Hematopoietic multipotent progenitor cell treated with erythropoietin and hydrocortisone succinate and interleukin-3 and kit ligand, for 4 days (in vitro differentiated cells): ENCODE measurements at regions not wholly inside any gene's neighbourhood (a gene's known extent, or its start where the extent isn't known, plus 50 kb on each side); places are given as distances from the start of the nearest gene placed in this dataset.
"Not testable (repeated sequence)": the region's sequence is repeated elsewhere in the genome, so short reads cannot be mapped to it uniquely, and the experiment has no call there.

Experiments used
- DNase-seq: peaks from one replicate; pipeline ENCODE4 v3.0.0-alpha.2; 2015

DNA sequence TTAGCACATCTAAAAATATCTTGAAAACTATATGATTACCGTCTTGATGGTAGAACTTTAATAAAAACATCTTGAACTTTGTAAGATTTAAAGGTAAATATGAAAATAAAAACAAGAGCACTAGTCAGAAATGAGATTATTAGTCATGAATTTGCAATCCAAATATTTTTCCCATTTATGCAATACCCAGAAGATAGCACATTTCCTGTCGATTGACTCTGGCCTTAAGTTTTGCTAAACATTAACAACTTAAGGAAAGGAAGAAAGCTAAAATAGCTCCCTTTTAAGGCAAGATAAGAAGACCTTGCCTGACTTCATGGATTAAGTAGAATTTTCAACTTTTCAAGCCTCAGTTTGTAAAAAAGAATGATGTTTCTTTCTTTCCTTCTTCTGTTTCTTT is 1374.7 kb upstream of the RAG2 start:
- no peak for DNase-seq

DNA sequence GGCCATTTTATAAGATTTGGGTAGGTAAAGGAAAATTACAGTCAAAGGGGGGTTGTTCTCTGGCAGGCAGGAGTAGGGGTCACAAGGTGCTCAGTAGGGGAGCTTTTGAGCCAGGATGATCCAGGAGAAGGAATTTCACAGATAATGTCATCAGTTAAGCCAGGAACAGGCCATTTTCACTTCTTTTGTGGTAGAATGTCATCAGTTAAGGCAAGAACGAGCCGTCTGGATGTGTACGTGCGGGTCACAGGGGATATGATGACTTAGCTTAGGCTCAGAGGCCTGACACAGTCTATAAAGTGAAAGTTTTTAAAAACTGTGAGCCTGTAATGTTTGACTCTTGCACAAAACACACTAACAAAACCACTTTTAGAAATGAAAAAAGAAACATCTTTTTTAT is 1371.3 kb upstream of the RAG2 start:
- not testable (repeated sequence) for DNase-seq

DNA sequence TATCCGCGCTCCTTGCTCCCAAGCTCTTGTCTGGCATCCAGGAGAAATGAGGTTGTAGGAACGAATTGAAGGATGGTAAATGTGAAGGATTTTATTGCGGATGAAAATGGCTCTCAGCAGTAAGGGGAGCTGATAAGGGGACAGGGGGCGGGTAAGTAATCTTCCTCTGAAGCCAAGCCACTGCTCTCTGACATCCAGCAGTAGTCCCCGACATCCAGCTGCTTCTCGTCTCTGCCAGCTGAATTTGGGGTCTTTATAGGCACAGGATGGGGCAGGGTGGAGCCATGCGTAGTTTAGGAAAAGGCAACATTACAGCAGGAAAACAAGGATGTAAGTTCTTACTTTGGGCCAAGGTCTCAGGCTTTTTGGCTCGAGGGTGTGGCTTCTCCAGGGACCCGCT is 1370.1 kb upstream of the RAG2 start:
- no peak for DNase-seq

DNA sequence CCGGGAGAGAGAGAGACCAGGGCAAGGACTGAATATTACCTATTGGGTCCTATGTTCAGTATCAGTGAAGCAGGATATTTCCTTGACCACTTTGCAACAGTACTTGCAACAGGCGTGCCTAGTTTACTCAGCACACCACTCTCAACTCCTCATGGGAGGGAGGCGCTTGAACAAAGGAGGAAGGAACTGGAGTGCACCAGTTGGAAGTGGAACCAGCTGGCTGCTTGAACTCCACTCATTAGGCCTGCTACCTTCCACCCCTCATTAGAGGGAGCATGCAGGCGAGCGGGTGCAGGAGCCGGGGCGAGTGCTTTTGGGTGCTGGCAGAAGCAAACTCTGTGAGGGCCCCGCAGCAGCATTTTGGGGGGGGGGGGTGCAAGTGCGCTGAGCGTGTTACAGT is 1369.6 kb upstream of the RAG2 start:
- DNase-seq = no peak

DNA sequence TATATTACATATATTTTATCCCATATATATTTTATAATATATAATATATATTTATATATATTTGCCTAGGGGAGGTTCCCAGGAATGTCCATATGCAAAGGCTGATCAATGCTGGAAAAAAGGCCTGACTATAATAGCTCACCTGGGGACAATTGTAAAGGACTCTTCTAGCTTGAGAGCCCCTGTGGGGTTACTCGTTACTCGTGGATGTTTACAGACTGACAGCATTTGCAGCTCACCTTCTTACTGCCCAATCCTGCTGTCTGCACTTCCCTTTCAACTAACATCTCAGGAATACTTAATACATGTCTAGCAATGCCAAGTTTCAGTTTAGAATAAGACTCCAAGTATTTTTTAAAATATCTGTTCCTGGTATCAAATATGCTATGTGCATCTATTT is 1365.4 kb upstream of the RAG2 start:
- no peak for DNase-seq

DNA sequence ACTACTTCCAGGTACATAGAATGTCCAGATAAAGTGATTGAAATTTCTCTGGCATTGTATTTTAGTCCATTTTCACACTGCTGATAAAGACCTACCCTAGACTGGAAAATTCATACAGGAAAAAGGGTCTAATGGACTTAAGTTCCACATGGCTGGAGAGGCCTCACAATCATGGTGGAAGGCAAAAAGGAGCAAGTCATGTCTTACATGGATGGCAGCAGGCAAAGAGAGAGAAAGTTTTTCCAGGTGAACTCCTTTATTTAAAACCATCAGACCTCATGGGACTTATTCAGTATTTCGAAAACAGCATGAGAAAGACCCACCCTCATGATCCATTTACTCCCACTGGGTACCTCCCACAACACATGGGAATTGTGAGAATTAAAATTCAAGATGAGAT is 1359.7 kb upstream of the RAG2 start:
- no peak for DNase-seq

DNA sequence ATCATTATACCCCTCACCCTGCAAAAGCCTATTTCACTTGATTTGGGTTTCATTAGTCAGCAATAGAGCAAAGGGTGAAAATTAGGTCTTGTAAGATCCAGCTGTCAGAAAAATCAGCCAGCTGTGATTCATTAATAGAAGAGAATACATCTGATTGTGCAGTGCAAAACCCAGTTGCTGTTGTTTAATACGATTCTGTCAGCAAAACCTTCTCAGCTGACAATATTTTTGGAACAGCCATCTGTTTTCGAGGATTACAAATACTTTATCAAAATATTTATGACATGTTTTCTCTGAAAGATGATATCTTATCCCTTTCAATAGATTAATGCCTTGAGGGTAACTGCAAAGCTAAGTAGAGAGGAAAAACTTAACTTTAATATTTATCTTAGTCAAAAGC is 1354.0 kb upstream of the RAG2 start:
- DNase-seq = no peak

DNA sequence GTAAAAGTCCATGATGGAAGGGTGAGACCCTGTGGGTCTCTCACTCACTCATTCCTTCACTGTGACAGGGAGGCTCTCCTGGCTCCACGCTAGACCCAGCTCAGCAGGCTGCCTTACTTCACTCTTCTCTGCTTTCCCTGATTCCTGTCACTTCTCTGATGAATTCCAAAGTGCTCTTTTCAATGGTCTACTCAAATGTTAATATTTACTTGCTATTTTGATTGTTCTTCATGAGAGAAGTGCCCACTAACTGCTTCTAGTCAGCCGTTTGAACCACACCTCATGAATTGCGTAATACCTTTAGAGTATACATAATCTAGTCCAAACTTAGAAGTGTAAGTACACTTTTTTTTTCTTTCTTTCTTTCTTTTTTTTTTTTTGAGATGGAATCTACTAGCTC is 1350.2 kb upstream of the RAG2 start:
- peak; percentile 27 for DNase-seq

DNA sequence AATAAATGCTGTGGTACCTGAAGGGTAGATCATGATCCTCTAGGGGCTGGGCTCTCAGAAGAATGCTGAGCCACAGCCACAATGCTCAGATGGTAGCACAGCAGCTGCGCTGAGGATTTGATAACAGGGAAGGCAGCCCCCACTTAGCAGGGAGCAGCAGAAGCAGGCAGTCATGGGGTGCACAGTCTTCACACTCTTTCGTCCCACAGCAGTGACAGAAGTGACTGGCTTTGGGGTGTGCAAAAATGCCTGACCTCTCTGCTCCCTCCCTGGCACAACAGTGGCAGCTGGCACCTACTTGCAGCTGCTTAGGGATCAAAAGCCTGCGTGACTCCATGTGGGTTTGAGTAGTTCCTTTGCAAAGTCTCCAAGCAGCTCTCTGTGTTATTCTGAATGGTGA is 1349.8 kb upstream of the RAG2 start:
- DNase-seq = no peak

DNA sequence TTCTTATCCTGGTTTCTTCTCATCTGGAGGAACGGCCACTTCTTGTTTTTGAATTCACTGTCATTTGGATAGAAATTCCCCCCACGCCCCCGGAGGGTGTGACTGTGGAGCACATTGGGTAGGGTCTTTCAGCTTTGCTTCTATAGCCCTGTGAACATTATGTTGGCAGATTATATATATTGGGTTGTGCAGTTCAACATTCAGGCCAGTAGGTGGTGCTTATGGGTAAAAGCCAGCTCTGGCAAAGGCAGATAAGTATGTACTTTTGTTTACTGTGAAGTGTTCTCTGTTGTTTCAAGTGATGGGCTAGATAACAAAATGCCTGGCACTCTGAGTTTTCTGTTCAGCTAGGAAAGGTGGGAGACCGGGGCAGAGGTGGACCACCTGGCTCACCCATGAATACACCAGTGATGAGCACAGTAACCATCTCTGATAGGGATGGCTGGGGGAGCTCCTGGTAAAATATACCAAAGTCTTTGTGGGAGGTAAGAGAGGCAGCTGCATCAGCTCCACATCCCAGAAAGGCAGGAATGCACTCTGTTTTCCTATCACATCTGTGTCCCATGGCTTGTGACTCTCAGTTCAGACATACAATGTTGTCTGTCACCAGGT is 1348.2 kb upstream of the RAG2 start:
- peak; percentile 81 for DNase-seq

DNA sequence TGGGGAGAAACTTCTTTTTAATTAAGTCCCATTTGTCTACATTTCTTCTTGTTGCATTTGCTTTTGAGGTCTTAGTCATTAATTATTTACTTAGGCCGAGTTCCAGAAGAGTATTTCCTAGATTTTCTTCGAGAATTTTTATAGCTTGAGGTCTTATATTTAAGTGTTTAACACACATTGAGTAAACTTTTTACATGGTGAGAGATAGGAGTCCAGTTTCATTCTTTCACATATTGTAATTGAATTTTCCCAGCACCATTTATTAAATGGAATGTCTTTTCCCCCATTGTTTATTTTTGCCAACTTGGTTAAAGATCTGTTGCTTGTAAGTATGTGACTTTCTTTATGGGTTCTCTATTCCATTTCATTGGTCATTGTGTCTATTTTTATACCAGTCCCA is 1344.0 kb upstream of the RAG2 start:
- no peak for DNase-seq

DNA sequence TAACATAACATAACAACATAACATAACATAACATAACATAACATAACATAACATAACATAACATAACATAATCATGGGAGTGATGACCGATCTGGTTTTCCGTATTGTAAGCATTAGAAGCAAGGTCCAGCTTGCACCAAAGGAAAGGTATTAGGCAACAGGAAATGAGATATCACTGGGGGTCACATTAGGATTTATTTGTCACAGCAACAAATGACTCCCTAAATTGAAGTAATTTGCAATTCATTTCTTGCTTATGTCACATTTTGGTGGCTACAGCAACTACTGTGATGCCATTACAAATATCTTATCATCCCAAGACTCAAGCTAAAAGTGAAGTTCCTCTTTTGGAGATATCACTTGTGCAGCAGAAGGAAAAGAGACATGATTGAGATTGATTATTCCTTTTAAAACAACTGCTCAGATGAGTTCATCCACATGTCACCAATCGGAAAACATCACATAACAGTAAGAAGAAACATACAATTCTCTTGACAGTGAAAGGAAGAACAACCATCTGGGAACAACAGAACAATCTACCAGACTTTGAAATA is 1331.1 kb upstream of the RAG2 start:
- peak; percentile 63 for DNase-seq

DNA sequence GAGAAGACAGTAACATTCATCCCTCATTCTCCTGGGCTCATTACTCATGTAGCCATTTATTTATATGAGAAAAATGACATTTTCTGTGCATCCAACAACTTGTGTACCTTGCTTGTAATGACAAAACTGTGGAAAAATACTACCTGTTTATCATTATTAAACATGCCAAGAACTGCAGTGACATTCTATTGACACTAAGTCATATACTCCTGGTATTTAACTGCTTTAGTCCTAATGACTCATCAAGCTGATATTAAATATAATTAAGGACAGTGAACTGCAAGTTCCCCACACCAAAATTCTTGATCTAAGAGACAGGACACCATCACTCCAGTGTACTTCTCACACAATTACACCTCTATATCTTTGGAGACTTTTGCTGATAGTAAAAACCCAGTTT is 1328.7 kb upstream of the RAG2 start:
- no peak for DNase-seq

DNA sequence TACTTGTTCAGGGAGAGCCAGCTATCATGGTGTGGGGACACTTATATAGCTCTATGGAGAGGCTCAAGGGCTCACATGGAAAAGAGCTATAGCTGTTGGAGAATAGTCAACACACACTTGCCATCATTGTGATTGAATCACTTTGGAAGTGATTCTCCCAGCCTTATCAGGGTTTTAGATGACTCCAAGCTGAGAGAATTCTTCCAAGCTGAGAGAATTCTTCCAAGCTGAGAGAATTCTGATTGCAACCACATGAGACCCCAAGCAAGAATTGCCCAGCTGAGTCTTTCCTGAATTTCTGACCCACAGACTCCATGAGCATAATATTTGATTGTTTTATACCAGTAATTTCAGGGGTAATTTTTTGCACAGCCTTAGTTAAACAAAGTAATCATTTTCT is 1318.3 kb upstream of the RAG2 start:
- DNase-seq = no peak

DNA sequence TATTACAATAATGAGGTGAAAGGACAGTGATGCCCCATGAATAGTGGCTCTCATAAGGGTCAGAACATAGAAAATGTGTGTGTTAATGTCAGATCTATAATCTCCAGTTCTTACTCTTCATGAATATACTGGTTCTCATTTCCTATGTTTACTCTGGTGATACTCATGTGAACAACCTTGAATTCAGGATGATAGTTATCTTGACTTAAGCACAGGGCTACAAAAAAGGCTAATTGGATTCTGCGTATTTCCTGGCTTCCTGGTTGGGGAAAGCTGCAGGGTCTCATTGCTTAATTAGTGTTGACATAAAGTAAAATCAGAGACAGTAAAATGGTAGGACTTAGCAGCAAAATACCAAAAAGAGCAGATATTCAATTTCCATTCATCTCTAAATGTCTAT is 1316.8 kb upstream of the RAG2 start:
- DNase-seq = no peak

DNA sequence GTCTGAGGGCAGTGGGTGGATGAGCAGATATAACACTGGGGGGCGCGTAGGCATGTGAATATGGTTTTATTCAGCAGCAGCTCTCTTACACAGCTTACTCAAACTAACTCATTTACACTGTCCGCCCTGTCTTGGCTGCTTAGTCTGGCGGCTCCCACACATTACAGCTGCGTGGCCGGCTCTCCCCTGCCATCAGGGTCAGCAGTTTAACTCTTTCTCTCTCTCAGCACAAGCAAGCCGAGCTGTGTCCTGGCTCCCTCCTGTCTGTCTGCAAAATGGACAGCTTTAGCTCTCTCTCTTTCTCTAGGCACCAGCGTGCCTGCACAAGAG is 1310.1 kb upstream of the RAG2 start:
- DNase-seq = no peak

DNA sequence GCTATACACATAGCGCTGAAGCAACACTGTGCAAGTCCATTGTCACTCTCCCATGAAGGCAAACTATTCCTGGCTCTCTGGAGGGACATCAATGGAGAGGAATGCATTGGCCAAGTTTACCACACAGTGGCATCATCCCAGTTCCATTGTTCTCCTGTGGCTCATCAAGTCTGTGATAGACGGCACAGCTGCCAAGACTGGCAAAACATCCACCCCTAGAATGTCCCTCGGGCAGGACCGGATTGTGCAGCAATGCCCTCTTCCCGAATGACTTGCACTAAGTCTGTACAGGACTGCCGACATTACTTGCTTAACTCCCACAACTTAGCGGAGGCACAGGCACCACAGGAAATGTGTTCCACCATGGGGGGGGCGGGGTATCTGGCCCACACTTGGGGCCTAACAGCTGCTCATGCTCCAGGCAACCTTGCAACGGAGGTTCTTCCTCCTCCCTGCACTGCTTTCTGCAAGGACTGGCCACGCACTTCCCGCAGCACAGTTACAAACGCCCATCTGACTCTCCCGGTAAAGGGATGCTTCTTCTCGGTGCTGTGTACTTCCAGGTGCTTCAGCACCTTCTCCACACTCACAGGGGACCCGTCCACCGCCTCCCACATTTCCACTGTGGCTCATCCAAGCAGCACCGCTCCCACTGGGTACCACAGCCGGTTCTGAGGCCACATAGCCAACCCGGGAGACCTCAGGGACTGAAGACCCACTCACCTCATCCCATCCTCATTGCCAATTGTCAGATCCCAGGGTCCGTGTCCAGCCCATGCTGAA is 1309.6 kb upstream of the RAG2 start:
- no peak for DNase-seq

DNA sequence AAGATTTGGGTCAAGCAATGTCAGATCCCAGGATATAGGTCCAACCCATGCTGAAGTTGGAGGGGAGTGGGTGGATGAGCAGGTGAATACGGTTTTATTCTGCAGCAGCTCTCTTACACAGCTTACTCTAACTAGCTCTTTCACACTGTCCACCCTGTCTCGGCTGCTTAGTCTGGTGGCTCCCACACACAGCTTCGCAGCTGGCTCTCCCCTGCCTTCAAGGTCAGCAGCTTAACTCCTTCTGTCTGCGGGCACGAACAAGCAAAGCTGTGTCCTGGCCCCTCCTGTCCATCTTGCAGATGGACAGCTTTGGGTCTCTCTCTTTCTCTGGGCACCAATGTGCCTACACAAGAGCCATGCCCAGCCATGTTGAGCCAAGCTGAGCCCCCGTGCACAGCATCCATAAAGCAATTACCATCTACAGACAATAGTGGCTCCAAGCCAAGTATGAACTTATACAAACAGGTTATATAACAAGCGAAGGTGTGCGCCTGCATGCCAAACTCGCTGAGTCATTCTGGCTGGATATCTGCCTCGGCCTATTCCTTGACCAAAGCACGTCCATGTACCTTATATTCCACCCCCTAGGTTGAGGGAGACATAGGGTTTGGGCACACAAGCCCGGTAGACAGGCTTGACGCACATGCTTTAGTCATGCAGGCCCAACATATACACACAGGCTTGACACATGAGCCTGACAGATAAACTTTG is 1307.8 kb upstream of the RAG2 start:
- no peak for DNase-seq

DNA sequence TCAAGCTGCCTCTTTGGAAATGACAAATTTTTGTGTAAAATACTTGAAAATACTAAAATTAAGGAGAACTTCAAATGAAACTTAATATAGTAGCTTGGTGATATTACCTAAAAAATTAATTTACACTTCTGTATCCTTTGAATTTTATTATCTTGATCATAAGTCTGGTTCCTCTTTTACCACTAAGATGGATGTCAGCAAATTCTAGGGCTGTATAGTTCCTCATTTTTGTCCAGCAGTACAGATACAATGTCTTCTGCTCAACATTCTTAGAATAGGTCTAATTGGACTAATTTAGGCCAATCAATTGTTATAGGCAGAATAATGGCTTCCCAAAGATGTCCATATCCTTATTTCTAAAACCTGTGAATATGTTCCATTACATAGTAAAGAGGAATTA is 1298.0 kb upstream of the RAG2 start:
- peak; percentile 81 for DNase-seq

DNA sequence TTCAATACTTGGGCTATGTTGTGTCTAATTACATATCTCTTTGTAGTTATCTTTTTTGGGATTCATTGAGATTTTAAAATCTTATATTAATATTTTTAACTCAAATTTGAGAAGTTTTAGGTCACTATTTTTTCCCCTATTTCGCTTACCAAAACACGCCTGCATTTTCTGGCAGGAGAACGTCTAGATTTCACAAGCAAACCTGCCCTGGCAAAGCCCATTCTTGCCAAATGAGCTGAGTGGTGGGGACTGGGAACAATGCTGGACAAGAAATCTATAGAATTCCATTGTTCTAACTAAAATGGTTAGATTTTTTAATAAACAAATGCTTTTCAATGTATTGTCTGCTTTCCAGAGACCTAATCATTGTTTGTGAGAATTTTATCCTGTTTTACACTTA is 1283.7 kb upstream of the RAG2 start:
- no peak for DNase-seq

DNA sequence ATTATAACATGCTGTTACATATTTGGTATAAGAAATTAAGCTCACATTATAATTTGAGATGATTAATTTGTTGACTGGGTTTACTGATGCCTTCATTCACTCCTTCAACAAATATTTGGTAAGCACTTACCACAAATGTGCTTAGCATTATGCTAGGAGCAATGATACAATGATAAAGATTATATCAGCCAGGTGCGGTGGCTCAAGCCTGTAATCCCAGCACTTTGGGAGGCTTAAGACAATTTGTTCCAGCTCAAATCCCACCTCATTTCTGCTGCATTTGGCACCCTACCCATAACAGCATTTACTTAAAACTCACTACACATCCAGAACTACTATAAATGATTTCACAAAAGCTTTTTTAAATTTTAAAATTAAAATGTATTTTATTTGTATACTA is 1263.6 kb upstream of the RAG2 start:
- no peak for DNase-seq

DNA sequence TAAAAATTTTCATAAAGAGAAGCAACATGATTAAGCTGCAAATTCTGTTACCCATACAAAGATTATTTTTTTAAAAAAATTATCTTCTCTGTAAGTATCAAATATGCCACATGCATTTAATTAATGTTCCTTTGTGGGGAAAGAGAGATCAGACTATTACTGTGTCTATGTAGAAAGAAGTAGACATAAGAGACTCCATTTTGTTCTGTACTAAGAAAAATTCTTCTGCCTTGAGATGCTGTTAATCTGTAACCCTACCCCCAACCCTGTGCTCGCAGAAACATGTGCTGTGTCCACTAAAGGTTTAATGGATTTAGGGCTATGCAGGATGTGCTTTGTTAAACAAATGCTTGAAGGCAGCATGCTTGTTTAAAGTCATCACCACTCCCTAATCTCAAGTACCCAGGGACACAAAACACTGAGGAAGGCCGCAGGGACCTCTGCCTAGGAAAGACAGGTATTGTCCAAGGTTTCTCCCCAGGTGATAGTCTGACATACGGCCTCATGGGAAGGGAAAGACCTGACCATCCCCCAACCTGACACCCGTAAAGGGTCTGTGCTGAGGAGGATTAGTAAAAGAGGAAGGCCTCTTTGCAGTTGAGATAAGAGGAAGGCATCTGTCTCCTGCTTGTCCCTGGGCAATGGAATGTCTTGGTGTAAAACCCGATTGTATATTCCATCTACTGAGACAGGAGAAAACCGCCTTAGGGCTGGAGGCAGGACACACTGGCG is 1260.9 kb upstream of the RAG2 start:
- DNase-seq = not testable (repeated sequence)

DNA sequence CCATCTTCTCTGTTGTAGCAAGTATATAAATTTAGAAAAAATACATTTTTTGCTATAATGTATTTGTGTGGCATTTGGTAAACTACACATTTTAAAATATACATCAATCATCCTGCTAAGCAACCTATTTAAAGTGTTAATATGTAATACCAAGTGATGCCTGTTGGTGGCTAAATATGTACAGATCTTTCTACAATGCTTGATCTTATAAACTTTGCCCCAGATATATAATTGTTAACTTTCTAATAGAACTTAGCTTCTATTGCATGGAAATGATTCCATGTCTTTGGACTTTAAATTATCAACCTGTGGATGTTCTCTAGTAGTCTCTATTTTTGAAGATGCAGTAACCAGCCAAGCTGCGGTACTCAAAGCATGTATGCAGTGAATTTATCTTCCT is 1260.4 kb upstream of the RAG2 start:
- peak; percentile 29 for DNase-seq

DNA sequence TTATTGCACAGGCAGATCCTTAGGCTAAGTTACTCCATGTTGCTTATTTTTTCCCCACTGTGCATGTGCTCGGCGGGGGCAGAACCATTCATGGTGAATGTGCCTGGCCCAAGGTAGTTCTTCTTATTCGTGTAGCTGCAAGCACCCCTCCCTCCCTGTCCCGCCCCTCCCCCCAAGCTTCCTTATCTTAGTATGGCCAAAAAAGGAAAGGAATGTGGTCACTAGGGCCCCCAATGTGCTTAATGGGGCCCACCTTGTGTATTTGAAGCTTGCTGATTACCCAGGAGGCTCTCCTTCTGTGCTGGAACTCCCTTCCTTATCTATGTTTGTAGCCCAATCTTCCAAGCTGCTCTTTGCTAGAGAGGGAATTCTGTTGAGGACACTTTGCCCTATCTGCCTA is 1259.7 kb upstream of the RAG2 start:
- DNase-seq = peak; percentile 4
